GM19463 (cell line): ENCODE measurements at regions not wholly inside any gene's neighbourhood (a gene's known extent, or its start where the extent isn't known, plus 50 kb on each side); places are given as distances from the start of the nearest gene placed in this dataset.
A peak's percentile ranks its signal among the peaks of the same experiment; 100 is the strongest.

Experiments used
- ATAC-seq: cut with Tn5 transposase; IDR thresholded peaks from one replicate; pipeline ENCODE4 v1.9.1; 2021; ENCODE audit warnings: mild to moderate bottlenecking, moderate library complexity; ENCODE audit not compliant: unreplicated experiment

DNA sequence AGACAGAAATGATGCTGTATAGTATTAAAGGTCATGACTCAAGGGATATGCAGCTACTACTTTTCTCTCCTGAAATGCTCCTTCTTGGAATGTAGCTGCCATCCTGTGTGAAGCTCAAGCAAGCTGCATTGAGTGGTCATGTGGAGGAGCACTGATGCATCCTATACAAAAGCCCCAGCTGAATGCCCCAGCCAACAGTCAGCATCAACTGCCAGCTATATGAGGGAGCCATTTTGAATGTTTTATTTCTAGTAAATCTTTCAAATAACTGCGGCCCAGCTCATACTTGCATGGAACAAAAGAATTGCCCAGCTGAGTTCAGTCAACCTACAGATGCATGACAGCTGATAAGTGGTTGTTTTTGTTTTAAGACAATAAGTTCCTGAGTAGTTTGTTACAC, 165.0 kb upstream of the GEMIN8 start:
- no peak for ATAC-seq

DNA sequence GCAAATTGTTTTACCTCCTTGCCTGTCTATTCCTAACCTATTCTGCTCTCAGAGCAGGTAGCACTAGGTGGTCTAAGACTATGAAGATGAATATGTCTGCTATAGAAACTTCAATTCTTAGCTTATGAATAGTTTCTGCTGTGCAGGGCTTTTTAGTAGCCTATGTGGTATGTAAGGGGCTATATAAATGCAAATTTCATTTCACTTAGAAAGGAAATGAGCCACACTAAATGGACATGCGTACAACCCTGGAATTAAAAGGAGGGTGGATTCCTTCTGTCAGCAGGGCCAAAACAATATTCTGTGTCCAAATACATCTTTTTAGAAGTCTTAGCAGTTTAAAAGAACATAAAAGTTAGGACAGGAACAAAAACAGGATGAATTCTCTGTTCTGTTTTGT, 163.9 kb upstream of the GEMIN8 start:
- ATAC-seq, result no peak

DNA sequence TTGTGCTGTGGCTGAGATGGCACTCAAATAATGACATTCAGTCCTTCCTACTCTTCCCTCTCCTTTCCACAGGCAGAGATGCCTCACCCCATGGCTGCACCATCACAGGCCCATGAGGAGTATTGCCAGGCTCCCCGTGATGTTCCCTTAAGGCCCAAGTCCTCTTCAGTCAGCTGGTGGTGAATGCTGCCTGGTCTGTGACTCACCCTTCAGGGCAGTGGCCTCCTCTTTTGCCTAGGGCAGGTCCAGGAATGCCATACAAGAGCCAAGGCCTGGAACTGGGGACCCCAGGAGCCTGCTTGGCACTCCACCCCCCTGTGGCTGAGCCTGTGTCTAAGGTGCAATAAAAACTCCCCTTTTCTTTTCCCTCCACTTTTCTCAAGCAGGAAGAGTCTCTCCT, 144.2 kb upstream of the GEMIN8 start:
- ATAC-seq, result no peak

DNA sequence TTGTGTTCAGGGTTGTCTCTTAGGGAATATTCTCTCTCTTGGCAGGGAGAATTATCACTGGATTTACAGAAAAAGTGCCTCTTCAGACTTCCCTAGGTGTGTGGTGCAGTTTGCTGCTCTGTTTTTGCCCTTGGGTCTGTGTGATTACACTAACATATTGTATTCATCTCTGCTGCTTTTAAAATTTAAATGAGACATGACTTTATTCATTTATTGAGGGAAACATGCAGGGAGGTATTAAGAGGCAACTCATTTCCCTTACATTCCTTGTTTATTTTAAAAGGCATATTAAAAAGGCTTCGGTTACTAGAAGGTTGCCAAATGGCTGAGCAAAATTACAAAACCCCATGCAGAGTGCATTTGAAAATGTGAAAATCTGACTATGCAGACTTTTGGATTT, 135.1 kb upstream of the GEMIN8 start:
- no peak for ATAC-seq

DNA sequence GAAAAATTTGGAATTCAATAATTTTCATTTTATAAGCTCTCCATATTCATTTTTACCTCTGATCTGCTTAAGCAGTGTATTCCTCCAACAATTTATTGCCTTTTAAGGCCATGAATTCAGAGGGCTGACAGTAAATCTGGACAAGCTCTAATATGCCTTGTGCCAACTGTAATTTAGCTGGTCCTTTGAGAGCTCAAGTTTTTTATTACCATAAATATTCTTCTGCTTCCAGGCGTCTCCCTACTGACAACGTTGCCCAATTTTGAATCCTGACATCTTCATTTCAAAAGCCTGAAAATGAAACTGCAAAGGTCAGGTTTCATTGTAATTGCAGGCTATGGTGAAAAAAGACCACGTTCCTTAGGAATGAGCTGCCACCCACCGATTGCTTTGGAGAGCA, 95.8 kb upstream of the GEMIN8 start:
- ATAC-seq, result no peak

DNA sequence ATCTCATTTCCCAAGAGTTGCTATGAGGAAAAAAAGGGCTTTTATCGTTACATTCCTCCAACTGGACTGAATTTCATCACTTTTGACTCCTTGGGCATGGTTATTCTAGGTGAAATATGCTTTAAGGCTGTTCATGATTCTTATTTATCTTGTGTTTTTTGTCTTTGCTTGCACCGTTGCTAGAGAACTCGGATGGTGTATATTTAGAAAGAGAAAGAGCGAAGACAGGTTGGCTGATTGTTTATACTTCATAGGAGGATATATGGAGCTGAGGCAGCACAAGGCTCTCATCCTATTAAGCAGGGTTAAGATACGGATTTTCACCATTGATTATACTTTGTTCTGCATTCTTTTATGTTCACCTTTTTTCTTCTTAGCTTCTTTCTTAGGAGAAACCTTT, 94.9 kb upstream of the GEMIN8 start:
- ATAC-seq, result no peak

DNA sequence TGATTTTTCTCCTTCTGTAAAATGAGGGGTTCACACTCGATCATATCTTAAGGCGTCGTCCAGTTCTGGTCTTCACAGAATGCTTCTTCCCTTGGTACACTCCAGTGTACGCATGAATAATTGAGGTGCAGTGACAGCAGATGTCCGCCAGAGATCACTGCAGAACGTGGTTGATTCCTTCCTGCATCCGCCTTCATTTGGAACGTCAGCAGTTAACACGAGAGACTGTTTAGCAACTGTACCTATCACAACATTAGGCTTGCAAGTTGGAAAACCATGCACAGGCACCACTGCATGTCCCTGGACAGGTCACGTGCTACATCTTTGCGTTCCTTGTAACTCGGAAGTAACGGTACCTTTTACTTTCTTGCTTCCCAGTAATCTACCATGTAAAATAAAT, 66.0 kb upstream of the GEMIN8 start:
- ATAC-seq, result peak; percentile 92

DNA sequence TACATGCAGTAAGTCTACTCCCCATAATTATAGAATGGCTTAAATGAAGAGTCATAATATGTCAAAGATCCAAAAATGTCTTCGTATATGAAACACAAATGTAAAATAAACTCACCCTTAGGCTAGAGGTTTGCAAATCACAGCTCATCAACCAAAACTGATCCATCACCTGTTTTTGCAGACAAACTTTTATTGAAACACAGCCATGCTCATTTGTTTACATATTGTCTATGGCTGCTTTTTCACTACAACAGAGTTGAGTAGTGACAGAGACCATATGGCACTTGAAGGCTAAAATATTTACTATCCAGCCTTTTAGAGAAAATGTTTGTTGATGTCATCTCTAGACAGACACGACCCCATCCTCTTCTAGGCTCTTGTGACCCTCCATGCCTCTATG, 64.5 kb upstream of the GEMIN8 start:
- no peak for ATAC-seq

DNA sequence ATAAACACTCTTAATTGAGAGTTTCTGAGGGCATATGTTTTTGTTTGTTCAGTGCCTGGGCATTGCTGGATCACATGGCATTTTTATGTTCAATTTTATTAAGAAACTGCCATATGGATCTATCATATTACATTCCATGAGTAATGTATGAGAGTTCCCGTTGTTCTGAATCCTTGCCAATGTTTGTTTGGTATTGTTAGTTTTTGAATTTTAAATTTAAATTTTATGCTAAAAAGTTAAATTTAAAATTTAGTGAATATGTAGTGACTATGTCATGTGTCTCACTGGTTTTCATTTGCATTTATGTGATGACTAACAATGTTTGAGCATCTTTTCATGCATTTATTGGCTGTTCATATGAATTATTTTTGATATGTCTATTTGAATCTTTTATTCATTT, 54.8 kb upstream of the GEMIN8 start:
- ATAC-seq, result no peak

DNA sequence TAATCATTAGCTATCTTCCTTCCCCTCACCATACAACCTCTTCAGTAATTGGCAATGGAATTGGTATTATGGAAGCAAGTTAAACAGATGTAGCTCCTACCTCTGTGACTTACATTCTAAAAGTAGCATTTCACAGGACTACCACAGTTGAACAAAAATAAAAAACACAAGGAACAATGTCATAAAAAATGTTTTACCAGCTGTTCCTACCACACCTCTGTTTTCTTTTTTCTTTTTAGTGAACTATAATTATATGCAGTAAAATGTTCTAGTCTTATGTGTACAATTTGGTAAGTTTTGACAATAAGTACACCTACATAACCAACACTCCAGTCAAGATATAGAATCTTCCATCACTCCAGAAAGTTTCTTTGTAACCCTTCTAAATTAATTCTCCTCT, 54.1 kb upstream of the GEMIN8 start:
- no peak for ATAC-seq

DNA sequence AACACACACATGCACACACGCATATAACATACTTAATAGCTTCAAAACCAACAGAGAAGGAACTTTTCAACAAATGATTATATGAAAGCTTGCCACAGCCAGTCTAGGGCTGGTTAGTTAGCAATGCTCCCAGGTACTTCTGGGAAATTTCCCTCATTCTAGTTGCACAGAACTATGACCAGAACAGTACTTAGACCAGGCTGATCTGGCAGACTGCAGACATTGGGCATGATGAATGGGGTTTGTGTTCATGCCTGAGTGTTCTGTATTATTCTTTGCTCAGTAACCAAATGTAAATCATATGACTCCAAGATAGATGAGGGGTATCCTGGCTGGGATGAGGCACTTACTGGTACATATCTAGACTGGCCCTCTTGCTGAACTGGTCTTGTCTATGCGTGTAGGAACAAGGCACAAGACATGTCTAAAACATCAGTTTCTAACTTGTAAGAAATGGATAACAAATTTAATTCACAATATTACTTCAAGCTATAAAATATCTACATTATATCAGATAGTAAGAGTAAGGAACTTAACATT, 50.3 kb upstream of the GEMIN8 start:
- ATAC-seq, result no peak
